H1 (cell line): ENCODE measurements at regions not wholly inside any gene's neighbourhood (a gene's known extent, or its start where the extent isn't known, plus 50 kb on each side); places are given as distances from the start of the nearest gene placed in this dataset.

Source experiments
- CTCF ChIA-PET: fragments of 300-600 bp; sonication (Branson Sonifier 250); formaldehyde crosslinking; loops from one replicate; lab custom pipeline; 2021; ENCODE audit not compliant: partially characterized antibody; lab: Charles Lee
- POLR2A ChIA-PET: fragments of 300-600 bp; sonication (Branson Sonifier 250); formaldehyde crosslinking; loops from one replicate; lab custom pipeline; 2021; ENCODE audit warnings: inconsistent platforms; ENCODE audit not compliant: partially characterized antibody; lab: Charles Lee
- DNase-seq, 2 experiments: peaks; one replicate each; pipeline versions ENCODE4 v3.0.0 to v3.0.0-alpha.2; 2010 to 2022; ENCODE audit warnings: low spot score in 2 of 2, low read depth in 1 of 2, mixed read lengths in 1 of 2
- FAIRE-seq: peaks from 2 replicates; lab custom pipeline; 2011; peaks lifted over from hg19 to GRCh38; lab: Jason Lieb, UNC
- H2AFZ ChIP-seq: 2 replicates; pipeline ENCODE4 v1.8.1; 2012; ENCODE audit warnings: low read length, inconsistent platforms
- H2AK5ac ChIP-seq: 2 replicates; pipeline ENCODE4 v1.6.1; 2013; ENCODE audit warnings: low read depth, low read length
- H2BK120ac ChIP-seq: replicated peaks from 2 replicates; pipeline ENCODE3; 2013; ENCODE audit warnings: low read depth, low read length, inconsistent platforms
- H2BK12ac ChIP-seq: 2 replicates; pipeline ENCODE4 v1.6.1; 2013; ENCODE audit warnings: low read depth, low read length
- H2BK15ac ChIP-seq: 2 replicates; pipeline ENCODE4 v1.6.1; 2013; ENCODE audit warnings: low read length
- H2BK20ac ChIP-seq: 2 replicates; pipeline ENCODE4 v1.6.1; 2013; ENCODE audit warnings: low read length
- H2BK5ac ChIP-seq: 2 replicates; pipeline ENCODE4 v1.6.1; 2013; ENCODE audit warnings: low read depth, low read length
- H3K14ac ChIP-seq: 2 replicates; pipeline ENCODE4 v1.6.1; 2013; ENCODE audit warnings: inconsistent platforms; ENCODE audit not compliant: insufficient read length
- H3K18ac ChIP-seq: 2 replicates; pipeline ENCODE4 v1.6.1; 2013; ENCODE audit warnings: low read length; ENCODE audit errors: extremely low read depth
- H3K23ac ChIP-seq: 2 replicates; pipeline ENCODE4 v1.6.1; 2013; ENCODE audit warnings: inconsistent platforms; ENCODE audit not compliant: insufficient read length
- H3K23me2 ChIP-seq: 2 replicates; pipeline ENCODE4 v1.6.1; 2013; ENCODE audit warnings: low read depth, low read length
- H3K27ac ChIP-seq: 2 replicates; pipeline ENCODE4 v1.6.1; 2011; ENCODE audit warnings: low read depth, low read length, inconsistent platforms
- H3K27me3 ChIP-seq, 4 experiments: replicated peaks in 1 of 4; 1 replicate in 1 of 4; 2 replicates in 3 of 4; pipeline versions ENCODE4 v1.6.1 to v1.8.1; 2011 to 2013; ENCODE audit warnings: low read length in 3 of 4, mild to moderate bottlenecking in 3 of 4, inconsistent platforms in 2 of 4, mixed read lengths in 2 of 4, moderate library complexity in 1 of 4; ENCODE audit not compliant: control insufficient read depth in 3 of 4, insufficient read depth in 3 of 4; ENCODE audit errors: extremely low read depth in 1 of 4
- H3K36me3 ChIP-seq, 4 experiments: 2 replicates each; pipeline versions ENCODE4 v1.6.1 to v1.8.1; 2011 to 2013; ENCODE audit warnings: mild to moderate bottlenecking in 4 of 4, low read length in 3 of 4, moderate library complexity in 2 of 4, control low read depth in 1 of 4, inconsistent platforms in 1 of 4; ENCODE audit not compliant: insufficient read depth in 4 of 4, control insufficient read depth in 2 of 4
- H3K4ac ChIP-seq: replicated peaks from 2 replicates; pipeline ENCODE3; 2013; ENCODE audit warnings: low read length, low read depth, mixed read lengths, inconsistent platforms; ENCODE audit not compliant: insufficient read length
- H3K4me1 ChIP-seq, 4 experiments: replicated peaks in 1 of 4; 1 replicate in 1 of 4; 2 replicates in 3 of 4; pipeline versions ENCODE4 v1.6.1 to v1.8.1; 2011 to 2013; ENCODE audit warnings: low read length in 3 of 4, inconsistent platforms in 2 of 4, mixed read lengths in 1 of 4; ENCODE audit not compliant: insufficient read depth in 4 of 4, control insufficient read depth in 3 of 4
- H3K4me2 ChIP-seq, 2 experiments: 2 replicates each; pipeline versions ENCODE4 v1.6.1 to v1.8.1; 2011 to 2013; ENCODE audit warnings: low read depth in 2 of 2, low read length in 2 of 2, control low read depth in 1 of 2, inconsistent platforms in 1 of 2, mild to moderate bottlenecking in 1 of 2; ENCODE audit not compliant: insufficient read depth in 1 of 2
- H3K4me3 ChIP-seq, 4 experiments: fragments of 200-600, 300-600 bp in 1 of 4; sonication (generic), shearing (Covaris generic), sonication (Bioruptor Twin) in 1 of 4; 2 replicates each; pipeline versions ENCODE4 v1.5.1 to v1.8.1; 2011 to 2016; ENCODE audit warnings: low read length in 4 of 4, low read depth in 3 of 4, control low read depth in 2 of 4, inconsistent platforms in 2 of 4, mild to moderate bottlenecking in 2 of 4, mixed read lengths in 1 of 4, moderate library complexity in 1 of 4; ENCODE audit not compliant: insufficient read depth in 2 of 4; ENCODE audit errors: extremely low read depth in 1 of 4
- H3K56ac ChIP-seq: replicated peaks from 2 replicates; pipeline ENCODE3; 2013; ENCODE audit warnings: low read depth, mild to moderate bottlenecking, mixed read lengths, low read length, inconsistent platforms; ENCODE audit not compliant: insufficient read length
- H3K79me1 ChIP-seq: 2 replicates; pipeline ENCODE4 v1.6.1; 2013; ENCODE audit warnings: low read depth, low read length, control low read depth
- H3K79me2 ChIP-seq, 2 experiments: 2 replicates each; pipeline versions ENCODE4 v1.6.1 to v1.8.1; 2012 to 2013; ENCODE audit warnings: low read length in 2 of 2, mild to moderate bottlenecking in 2 of 2, inconsistent platforms in 1 of 2; ENCODE audit not compliant: insufficient read depth in 2 of 2, control insufficient read depth in 1 of 2
- H3K9ac ChIP-seq, 4 experiments: replicated peaks in 1 of 4; 1 replicate in 1 of 4; 2 replicates in 3 of 4; pipeline versions ENCODE4 v1.6.1 to v1.8.1; 2011 to 2013; ENCODE audit warnings: low read depth in 3 of 4, low read length in 3 of 4, control low read depth in 2 of 4, mild to moderate bottlenecking in 2 of 4, moderate library complexity in 2 of 4, inconsistent platforms in 1 of 4; ENCODE audit errors: extremely low read depth in 1 of 4
- H3K9me3 ChIP-seq, 2 experiments: 2 replicates each; pipeline versions ENCODE4 v1.6.1 to v1.8.1; 2012 to 2013; ENCODE audit warnings: mild to moderate bottlenecking in 2 of 2, moderate library complexity in 2 of 2, control low read depth in 1 of 2, inconsistent platforms in 1 of 2, low read depth in 1 of 2, low read length in 1 of 2, mixed read lengths in 1 of 2; ENCODE audit not compliant: insufficient read depth in 2 of 2
- H4K20me1 ChIP-seq, 2 experiments: replicated peaks in 1 of 2; 2 replicates each; pipeline versions ENCODE3 to v1.8.1; 2011 to 2013; ENCODE audit warnings: inconsistent platforms in 2 of 2, low read length in 2 of 2, mild to moderate bottlenecking in 1 of 2; ENCODE audit not compliant: insufficient read depth in 2 of 2, control insufficient read depth in 1 of 2
- H4K5ac ChIP-seq: 2 replicates; pipeline ENCODE4 v1.6.1; 2013; ENCODE audit warnings: low read length, low read depth, mixed read lengths, inconsistent platforms; ENCODE audit not compliant: insufficient read length
- H4K8ac ChIP-seq: 2 replicates; pipeline ENCODE4 v1.8.0; 2013; ENCODE audit warnings: mild to moderate bottlenecking, moderate library complexity, low read length, inconsistent platforms; ENCODE audit not compliant: insufficient read depth; ENCODE audit errors: extremely low read depth
- H4K91ac ChIP-seq: replicated peaks from 2 replicates; pipeline ENCODE3; 2013; ENCODE audit warnings: low read length, mixed read lengths, inconsistent platforms; ENCODE audit not compliant: insufficient read length
- BCL11A ChIP-seq, 2 experiments: IDR thresholded peaks; one replicate each; pipeline ENCODE4 v1.6.1; 2011; ENCODE audit warnings: low read depth in 2 of 2, low read length in 2 of 2, mild to moderate bottlenecking in 2 of 2
- CBX8 ChIP-seq: fragments of 300-800, 300-1000 bp; sonication (generic); IDR thresholded peaks from 2 replicates; pipeline ENCODE4 v1.7.1; 2016; ENCODE audit warnings: low read depth, low read length, borderline replicate concordance
- CTBP2 ChIP-seq: IDR thresholded peaks from 2 replicates; pipeline ENCODE4 v1.7.0; 2011; ENCODE audit warnings: borderline replicate concordance, mild to moderate bottlenecking, moderate library complexity, mixed read lengths, low read length; ENCODE audit not compliant: insufficient read depth, insufficient read length
- EZH2 ChIP-seq: fragments of 200-600 bp; sonication (generic); IDR thresholded peaks from 2 replicates; pipeline ENCODE4 v1.7.1; 2012; ENCODE audit warnings: low read depth, mild to moderate bottlenecking, moderate library complexity, low read length, inconsistent platforms; ENCODE audit not compliant: severe bottlenecking
- GTF2F1 ChIP-seq: IDR thresholded peaks from 2 replicates; pipeline ENCODE4 v1.6.1; 2012; ENCODE audit warnings: low read depth, low read length, improper control_type of control experiment, borderline replicate concordance
- MAX ChIP-seq: IDR thresholded peaks from 2 replicates; pipeline ENCODE4 v1.6.1; 2012; ENCODE audit warnings: inconsistent platforms
- RAD21 ChIP-seq, 2 experiments: IDR thresholded peaks in 1 of 2; conservative IDR thresholded peaks in 1 of 2; 2 replicates each; pipeline ENCODE4 v1.6.1; 2011; ENCODE audit warnings: low read depth in 2 of 2, low read length in 2 of 2, improper control_type of control experiment in 1 of 2, inconsistent platforms in 1 of 2, mild to moderate bottlenecking in 1 of 2, moderate library complexity in 1 of 2
- RBBP5 ChIP-seq: IDR thresholded peaks from 2 replicates; pipeline ENCODE4 v1.7.1; 2012; ENCODE audit warnings: low read depth, mild to moderate bottlenecking, inconsistent platforms, low read length, moderate library complexity, borderline replicate concordance
- RXRA ChIP-seq: IDR thresholded peaks from 2 replicates; pipeline ENCODE4 v1.6.1; 2011; ENCODE audit warnings: low read depth, mild to moderate bottlenecking, low read length, moderate library complexity; ENCODE audit not compliant: insufficient read depth
- SIN3A ChIP-seq, 2 experiments: IDR thresholded peaks in 1 of 2; conservative IDR thresholded peaks in 1 of 2; 2 replicates each; pipeline ENCODE4 v1.6.1; 2011 to 2012; ENCODE audit warnings: low read length in 2 of 2, improper control_type of control experiment in 1 of 2, low read depth in 1 of 2, mild to moderate bottlenecking in 1 of 2
- SIX5 ChIP-seq: IDR thresholded peaks from 2 replicates; pipeline ENCODE4 v1.6.1; 2011; ENCODE audit warnings: mild to moderate bottlenecking, low read depth, low read length
- SP1 ChIP-seq: IDR thresholded peaks from 2 replicates; pipeline ENCODE4 v1.6.1; 2011; ENCODE audit warnings: low read depth, low read length
- TAF7 ChIP-seq: optimal IDR thresholded peaks from 2 replicates; pipeline ENCODE3; 2011; ENCODE audit warnings: low read depth, mild to moderate bottlenecking, inconsistent platforms, low read length, moderate library complexity, borderline replicate concordance
- TEAD4 ChIP-seq: IDR thresholded peaks from 2 replicates; pipeline ENCODE4 v1.6.1; 2012; ENCODE audit warnings: low read depth, low read length, inconsistent platforms, mixed read lengths
- YY1 ChIP-seq: IDR thresholded peaks from 2 replicates; pipeline ENCODE4 v1.6.1; 2011; ENCODE audit warnings: low read depth, mild to moderate bottlenecking, low read length

DNA sequence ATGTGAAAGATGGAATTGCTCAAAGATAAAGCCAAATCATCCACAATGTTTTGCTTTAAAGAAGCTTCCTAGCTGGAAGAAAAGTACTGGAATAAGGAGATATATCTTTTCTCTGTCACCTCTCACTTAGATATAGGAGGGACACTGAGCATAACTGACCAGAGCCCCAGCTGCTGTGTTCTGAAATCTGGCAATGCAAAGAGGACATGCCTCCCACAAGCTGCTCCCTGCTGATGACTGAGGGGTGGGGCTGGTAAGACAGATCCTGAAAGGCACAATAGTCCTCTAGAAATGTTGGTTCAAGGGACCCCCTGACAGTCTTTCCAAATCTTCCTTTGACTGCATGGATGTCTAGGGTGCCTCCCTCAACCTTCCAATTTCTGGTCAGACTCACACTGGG is 67.0 kb downstream of the SC5D start:
- Histone ChIP-seq H3K18ac (no peak overlapping the region), H2BK12ac (no peak overlapping the region), H4K8ac (no peak overlapping the region), H3K36me3 (no peaks in the 10 kb centered on the region), H3K4ac (no peak overlapping the region), H4K5ac (no peak overlapping the region), H3K79me2 (no peaks in the 10 kb centered on the region), H3K23me2 (no peaks in the 10 kb centered on the region), H2BK20ac (no peak overlapping the region), H3K27me3 (no peaks in the 10 kb centered on the region), H2BK15ac (no peak overlapping the region), H3K27ac (no peak overlapping the region), H3K4me1 (no peaks in the 10 kb centered on the region; a peak in 1 of 7 replicates), H3K4me2 (no peak overlapping the region), H3K9me3 (no peaks in the 10 kb centered on the region), H2AFZ (no peak overlapping the region), H4K91ac (no peak overlapping the region), H3K56ac (no peak overlapping the region), H3K23ac (no peak overlapping the region), H3K79me1 (no peaks in the 10 kb centered on the region), H4K20me1 (no peaks in the 10 kb centered on the region), H3K4me3 (no peak overlapping the region), H3K14ac (no peak overlapping the region), H2AK5ac (no peak overlapping the region), H2BK5ac (no peak overlapping the region), H3K9ac (no peak overlapping the region), H2BK120ac (no peak overlapping the region)
- FAIRE-seq (no peak), DNase-seq (no peak)
- ChIA-PET CTCF (interaction anchor here (1.0 to 1.3 kb wide), 2 partner anchors 15 to 19 kb away, joined by 3 read pairs; no protein-coding TSS in a partner anchor), POLR2A (no interaction called here)
- no peak for TF ChIP-seq TEAD4
- no peak for TF ChIP-seq RBBP5
- TF ChIP-seq TAF7 = no peak
- TF ChIP-seq RXRA = no peak
- TF ChIP-seq SP1 = no peak
- no peak for TF ChIP-seq RAD21 (IDR thresholded peaks at IDR 0.05 in 1 of 2, conservative IDR thresholded peaks at IDR 0.05 in 1 of 2; ENCODE audit: low read depth in 2 of 2, low read length in 2 of 2)
- TF ChIP-seq EZH2 = no peak
- no peak for TF ChIP-seq SIX5
- no peak for TF ChIP-seq YY1
- no peak for TF ChIP-seq SIN3A (conservative IDR thresholded peaks at IDR 0.05 in 1 of 2, IDR thresholded peaks at IDR 0.05 in 1 of 2; ENCODE audit: low read depth in 1 of 2, low read length in 2 of 2)
- no peak for TF ChIP-seq GTF2F1
- no peak for TF ChIP-seq MAX
- no peak for TF ChIP-seq CTBP2
- no peak for TF ChIP-seq CBX8
- no peak for TF ChIP-seq BCL11A (IDR thresholded peaks at IDR 0.05; ENCODE audit: low read depth in 2 of 2, low read length in 2 of 2)
